IMR-90 (cell line): ENCODE measurements at regions not wholly inside any gene's neighbourhood (a gene's known extent, or its start where the extent isn't known, plus 50 kb on each side); places are given as distances from the start of the nearest gene placed in this dataset.

Source experiments
- CEBPB ChIP-seq: IDR thresholded peaks from 2 replicates; pipeline ENCODE4 v1.6.1; 2012; ENCODE audit warnings: low read depth, low read length, improper control_type of control experiment
- CHD1 ChIP-seq: IDR thresholded peaks from 2 replicates; pipeline ENCODE4 v1.6.1; 2012; ENCODE audit warnings: low read depth, low read length, improper control_type of control experiment
- MAFK ChIP-seq: IDR thresholded peaks from 2 replicates; pipeline ENCODE4 v1.6.1; 2012; ENCODE audit warnings: low read depth, low read length, improper control_type of control experiment
- MXI1 ChIP-seq: IDR thresholded peaks from 2 replicates; pipeline ENCODE4 v1.6.1; 2012; ENCODE audit warnings: low read depth, mild to moderate bottlenecking, low read length, moderate library complexity, borderline replicate concordance
- POLR2A ChIP-seq: IDR thresholded peaks from 2 replicates; pipeline ENCODE4 v1.6.1; 2012; ENCODE audit warnings: mild to moderate bottlenecking, low read depth, low read length
- RAD21 ChIP-seq: IDR thresholded peaks from 2 replicates; pipeline ENCODE4 v1.6.1; 2012; ENCODE audit warnings: low read length, improper control_type of control experiment
- RCOR1 ChIP-seq: IDR thresholded peaks from 2 replicates; pipeline ENCODE4 v1.6.1; 2012; ENCODE audit warnings: mild to moderate bottlenecking, low read length, improper control_type of control experiment; ENCODE audit not compliant: insufficient replicate concordance
- SMC3 ChIP-seq: fragments of 150-350 bp; IDR thresholded peaks from 2 replicates; pipeline ENCODE4 v1.6.1; 2016; ENCODE audit warnings: low read depth, mild to moderate bottlenecking, antibody characterized with exemption, low read length, moderate library complexity
- TF ChIP-seq, protein P1 (sequence below): fragments of 150-350 bp; IDR thresholded peaks from 2 replicates; pipeline ENCODE4 v1.6.1; 2016; ENCODE audit warnings: low read depth, mild to moderate bottlenecking, low read length, moderate library complexity, borderline replicate concordance
- TF ChIP-seq, protein P2 (sequence below): conservative IDR thresholded peaks from 2 replicates; pipeline ENCODE4 v1.5.1; 2012; ENCODE audit warnings: mild to moderate bottlenecking, low read depth, low read length, improper control_type of control experiment

GRCh38 chr2:42113452-42113851 is 55.7 kb upstream of the EML4 start:
- TF ChIP-seq, protein P1, sequence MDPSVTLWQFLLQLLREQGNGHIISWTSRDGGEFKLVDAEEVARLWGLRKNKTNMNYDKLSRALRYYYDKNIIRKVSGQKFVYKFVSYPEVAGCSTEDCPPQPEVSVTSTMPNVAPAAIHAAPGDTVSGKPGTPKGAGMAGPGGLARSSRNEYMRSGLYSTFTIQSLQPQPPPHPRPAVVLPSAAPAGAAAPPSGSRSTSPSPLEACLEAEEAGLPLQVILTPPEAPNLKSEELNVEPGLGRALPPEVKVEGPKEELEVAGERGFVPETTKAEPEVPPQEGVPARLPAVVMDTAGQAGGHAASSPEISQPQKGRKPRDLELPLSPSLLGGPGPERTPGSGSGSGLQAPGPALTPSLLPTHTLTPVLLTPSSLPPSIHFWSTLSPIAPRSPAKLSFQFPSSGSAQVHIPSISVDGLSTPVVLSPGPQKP = no peak
- TF ChIP-seq, protein P2, sequence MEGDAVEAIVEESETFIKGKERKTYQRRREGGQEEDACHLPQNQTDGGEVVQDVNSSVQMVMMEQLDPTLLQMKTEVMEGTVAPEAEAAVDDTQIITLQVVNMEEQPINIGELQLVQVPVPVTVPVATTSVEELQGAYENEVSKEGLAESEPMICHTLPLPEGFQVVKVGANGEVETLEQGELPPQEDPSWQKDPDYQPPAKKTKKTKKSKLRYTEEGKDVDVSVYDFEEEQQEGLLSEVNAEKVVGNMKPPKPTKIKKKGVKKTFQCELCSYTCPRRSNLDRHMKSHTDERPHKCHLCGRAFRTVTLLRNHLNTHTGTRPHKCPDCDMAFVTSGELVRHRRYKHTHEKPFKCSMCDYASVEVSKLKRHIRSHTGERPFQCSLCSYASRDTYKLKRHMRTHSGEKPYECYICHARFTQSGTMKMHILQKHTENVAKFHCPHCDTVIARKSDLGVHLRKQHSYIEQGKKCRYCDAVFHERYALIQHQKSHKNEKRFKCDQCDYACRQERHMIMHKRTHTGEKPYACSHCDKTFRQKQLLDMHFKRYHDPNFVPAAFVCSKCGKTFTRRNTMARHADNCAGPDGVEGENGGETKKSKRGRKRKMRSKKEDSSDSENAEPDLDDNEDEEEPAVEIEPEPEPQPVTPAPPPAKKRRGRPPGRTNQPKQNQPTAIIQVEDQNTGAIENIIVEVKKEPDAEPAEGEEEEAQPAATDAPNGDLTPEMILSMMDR = no peak
- no peak for TF ChIP-seq MXI1
- TF ChIP-seq POLR2A = no peak
- no peak for TF ChIP-seq SMC3
- no peak for TF ChIP-seq MAFK
- TF ChIP-seq CEBPB = no peak
- no peak for TF ChIP-seq RAD21
- no peak for TF ChIP-seq RCOR1
- TF ChIP-seq CHD1 = no peak
